ENCODE measurements at regions not wholly inside any gene's neighbourhood (a gene's known extent, or its start where the extent isn't known, plus 50 kb on each side); places are given as distances from the start of the nearest gene placed in this dataset.

GRCh38 chr1:219542828-219543518 lies 69.9 kb downstream of the ZC3H11B start:
- 54 to 67% (median 65%) methylated on average over 5 of the region's 5 CpGs for WGBS, 3 donors
- no peaks in the 10 kb centered on the region for H3K36me3 ChIP-seq
- no peaks in the 10 kb centered on the region for H3K27me3 ChIP-seq
- TF ChIP-seq EP300 (IDR thresholded peaks at IDR 0.05) (no peak), POLR2A (IDR thresholded peaks at IDR 0.05) (no peak), CTCF (IDR thresholded peaks at IDR 0.05) (no peak)
- H3K4me1 ChIP-seq (ENCODE audit: insufficient read depth) = no peaks in the 10 kb centered on the region
- DNase-seq = no peak
- H3K27ac ChIP-seq = no peak overlapping the region
- intact Hi-C loops (cut with DNase I) = loop anchor here in 1 of 4 donors (1.0 kb wide), 1 partner anchor 40 kb away; no protein-coding TSS in a partner anchor
- H3K9me3 ChIP-seq = no peaks in the 10 kb centered on the region
- H3K4me3 ChIP-seq = no peak overlapping the region

- Histone ChIP-seq H3K4me1 (ENCODE audit: insufficient read depth) (no peaks in the 10 kb centered on the region), H3K27ac (no peak overlapping the region), H3K36me3 (no peaks in the 10 kb centered on the region), H3K27me3 (no peaks in the 10 kb centered on the region), H3K9me3 (no peaks in the 10 kb centered on the region), H3K4me3 (no peak overlapping the region)
- DNase-seq = no peak
- intact Hi-C loops (cut with DNase I) = loop anchor here in 1 of 4 donors (1.0 kb wide), 1 partner anchor 39 kb away; no protein-coding TSS in a partner anchor
- TF ChIP-seq POLR2A (IDR thresholded peaks at IDR 0.05) (no peak), CTCF (IDR thresholded peaks at IDR 0.05) (no peak), EP300 (IDR thresholded peaks at IDR 0.05) (no peak)
These were observed 71.0 kb downstream of the ZC3H11B start for GRCh38 chr1:219541946-219542345.

GRCh38 chr1:219539645-219540254 lies 73.2 kb downstream of the ZC3H11B start:
- WGBS, 3 donors = 81 to 89% (median 87%) methylated on average over 3 of the region's 3 CpGs
- intact Hi-C loops (cut with DNase I) = no loop called here
- Histone ChIP-seq H3K27ac (no peak overlapping the region), H3K9me3 (no peaks in the 10 kb centered on the region), H3K36me3 (no peaks in the 10 kb centered on the region), H3K4me3 (no peak overlapping the region), H3K27me3 (no peaks in the 10 kb centered on the region), H3K4me1 (ENCODE audit: insufficient read depth) (no peaks in the 10 kb centered on the region)
- DNase-seq = no peak
- TF ChIP-seq CTCF (IDR thresholded peaks at IDR 0.05) (no peak), POLR2A (IDR thresholded peaks at IDR 0.05) (no peak), EP300 (IDR thresholded peaks at IDR 0.05) (no peak)

GRCh38 chr1:219538886-219539285 lies 74.0 kb downstream of the ZC3H11B start:
- DNase-seq = no peak
- H3K4me1 ChIP-seq (ENCODE audit: insufficient read depth) = no peaks in the 10 kb centered on the region
- no peaks in the 10 kb centered on the region for H3K9me3 ChIP-seq
- no peak overlapping the region for H3K4me3 ChIP-seq
- WGBS, 3 donors = 87 to 90% (median 89%) methylated on average over 1 of the region's 1 CpG
- intact Hi-C loops (cut with DNase I) = no loop called here
- TF ChIP-seq POLR2A (IDR thresholded peaks at IDR 0.05) (no peak), CTCF (IDR thresholded peaks at IDR 0.05) (no peak), EP300 (IDR thresholded peaks at IDR 0.05) (no peak)
- no peak overlapping the region for H3K27ac ChIP-seq
- no peaks in the 10 kb centered on the region for H3K36me3 ChIP-seq
- H3K27me3 ChIP-seq = no peaks in the 10 kb centered on the region
